ENCODE measurements at regions not wholly inside any gene's neighbourhood (a gene's known extent, or its start where the extent isn't known, plus 50 kb on each side); places are given as distances from the start of the nearest gene placed in this dataset.
A peak's percentile ranks its signal among the peaks of the same experiment; 100 is the strongest.

- no peak for DNase-seq (ENCODE audit: low spot score)
Measured at GRCh38 chr13:110097013-110097412, 209.9 kb downstream of the COL4A1 start.

GRCh38 chr13:110092831-110093247 is 214.1 kb downstream of the COL4A1 start:
- DNase-seq (ENCODE audit: low spot score) = no peak

- no peak for DNase-seq (ENCODE audit: low spot score)
Measured at GRCh38 chr13:110089815-110090214, 217.1 kb downstream of the COL4A1 start.

GRCh38 chr13:110089100-110089499 is 217.9 kb downstream of the COL4A1 start:
- no peak for DNase-seq (ENCODE audit: low spot score)

- no peak for DNase-seq (ENCODE audit: low spot score)
Measured at GRCh38 chr13:110073982-110074381, 233.0 kb downstream of the COL4A1 start.

- no peak for DNase-seq (ENCODE audit: low spot score)
Measured at GRCh38 chr13:110070511-110071120, 236.3 kb downstream of the COL4A1 start.

GRCh38 chr13:110070046-110070445 is 236.9 kb downstream of the COL4A1 start:
- DNase-seq (ENCODE audit: low spot score) = peak; percentile 67

GRCh38 chr13:110068176-110068473 is 238.8 kb downstream of the COL4A1 start:
- no peak for DNase-seq (ENCODE audit: low spot score)

- no peak for DNase-seq (ENCODE audit: low spot score)
Measured at GRCh38 chr13:110067355-110068175, 239.4 kb downstream of the COL4A1 start.

- DNase-seq (ENCODE audit: low spot score) = no peak
Measured at GRCh38 chr13:110065780-110066179, 241.2 kb downstream of the COL4A1 start.

GRCh38 chr13:110063490-110064421 is 243.2 kb downstream of the COL4A1 start:
- DNase-seq (ENCODE audit: low spot score) = no peak

GRCh38 chr13:110062777-110063442 is 244.0 kb downstream of the COL4A1 start:
- no peak for DNase-seq (ENCODE audit: low spot score)

- no peak for DNase-seq (ENCODE audit: low spot score)
Measured at GRCh38 chr13:110062077-110062776, 244.7 kb downstream of the COL4A1 start.

- DNase-seq (ENCODE audit: low spot score) = no peak
Measured at GRCh38 chr13:110061270-110061669, 245.7 kb downstream of the COL4A1 start.

GRCh38 chr13:110057052-110057451 is 249.9 kb downstream of the COL4A1 start:
- DNase-seq (ENCODE audit: low spot score) = no peak

GRCh38 chr13:110056640-110057039 is 250.3 kb downstream of the COL4A1 start:
- no peak for DNase-seq (ENCODE audit: low spot score)

GRCh38 chr13:110055089-110055488 is 251.9 kb downstream of the COL4A1 start:
- DNase-seq (ENCODE audit: low spot score) = no peak

- no peak for DNase-seq (ENCODE audit: low spot score)
Measured at GRCh38 chr13:110054041-110054440, 252.9 kb downstream of the COL4A1 start.

GRCh38 chr13:110047496-110047895 is 259.5 kb downstream of the COL4A1 start:
- DNase-seq (ENCODE audit: low spot score) = no peak

- DNase-seq (ENCODE audit: low spot score) = no peak
Measured at GRCh38 chr13:110046811-110047210, 260.1 kb downstream of the COL4A1 start.

GRCh38 chr13:110045919-110046318 is 259.5 kb upstream of the IRS2 start:
- DNase-seq (ENCODE audit: low spot score) = no peak

GRCh38 chr13:110045202-110045601 is 258.8 kb upstream of the IRS2 start:
- DNase-seq (ENCODE audit: low spot score) = no peak

Measured in D341Med (cell line).